ENCODE measurements at regions not wholly inside any gene's neighbourhood (a gene's known extent, or its start where the extent isn't known, plus 50 kb on each side); places are given as distances from the start of the nearest gene placed in this dataset.
"Not testable (repeated sequence)": the region's sequence is repeated elsewhere in the genome, so short reads cannot be mapped to it uniquely, and the experiment has no call there.

- no peak overlapping the region for H3K27ac ChIP-seq (ENCODE audit: low read depth in 1 of 2, low read length in 1 of 2)
- WGBS = 90% methylated on average over 2 of the region's 2 CpGs
- no peak overlapping the region for H3K4me3 ChIP-seq (ENCODE audit: low read length in 2 of 2)
- H3K9me3 ChIP-seq (ENCODE audit: control insufficient read depth in 2 of 2, insufficient read depth in 1 of 2, low read length in 1 of 2) = no peaks in the 10 kb centered on the region
- DNase-seq (ENCODE audit: low read depth in 6 of 9, low spot score in 9 of 9) = no peak
- H3K4me1 ChIP-seq (ENCODE audit: control insufficient read depth in 2 of 2, insufficient read depth in 2 of 2, low read length in 2 of 2) = no peaks in the 10 kb centered on the region
- H3K36me3 ChIP-seq (ENCODE audit: control insufficient read depth in 2 of 2, insufficient read depth in 2 of 2, low read length in 1 of 2) = no peaks in the 10 kb centered on the region
- no peaks in the 10 kb centered on the region for H3K27me3 ChIP-seq (ENCODE audit: control insufficient read depth in 2 of 2, insufficient read depth in 1 of 2, low read length in 1 of 2)
Measured at GRCh38 chrY:7793989-7794388, 882.4 kb upstream of the AMELY start.

- Histone ChIP-seq H3K4me3 (ENCODE audit: low read length in 2 of 2) (no peak overlapping the region), H3K36me3 (ENCODE audit: control insufficient read depth in 2 of 2, insufficient read depth in 2 of 2, low read length in 1 of 2) (no peaks in the 10 kb centered on the region), H3K27ac (ENCODE audit: low read depth in 1 of 2, low read length in 1 of 2) (no peak overlapping the region), H3K4me1 (ENCODE audit: control insufficient read depth in 2 of 2, insufficient read depth in 2 of 2, low read length in 2 of 2) (no peaks in the 10 kb centered on the region), H3K27me3 (ENCODE audit: control insufficient read depth in 2 of 2, insufficient read depth in 1 of 2, low read length in 1 of 2) (no peaks in the 10 kb centered on the region), H3K9me3 (ENCODE audit: control insufficient read depth in 2 of 2, insufficient read depth in 1 of 2, low read length in 1 of 2) (no peaks in the 10 kb centered on the region)
- WGBS = 53% methylated on average over 2 of the region's 2 CpGs
- no peak for DNase-seq (ENCODE audit: low read depth in 6 of 9, low spot score in 9 of 9)
Measured at GRCh38 chrY:7792431-7792830, 880.9 kb upstream of the AMELY start.

DNA sequence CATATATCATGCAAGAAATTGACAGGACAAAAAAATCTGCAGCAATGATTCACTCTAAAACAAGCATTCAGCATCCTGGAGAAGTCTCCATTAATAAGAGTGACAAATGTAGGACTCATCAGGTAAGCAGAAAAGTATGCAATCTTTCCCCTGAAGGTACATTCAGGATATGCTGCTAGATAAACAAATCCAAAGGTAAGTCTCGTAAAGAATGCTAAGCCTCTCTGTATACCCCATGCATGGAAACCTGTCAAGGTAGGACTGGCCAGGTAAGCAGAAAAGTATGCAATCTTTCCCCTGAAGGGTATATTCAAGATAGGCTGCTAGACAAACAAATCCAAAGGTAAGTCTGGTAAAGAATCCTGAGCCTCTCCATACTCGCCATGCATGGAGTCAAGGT lies 869.9 kb upstream of the AMELY start:
- no peaks in the 10 kb centered on the region for H3K4me1 ChIP-seq (ENCODE audit: control insufficient read depth in 2 of 2, insufficient read depth in 2 of 2, low read length in 2 of 2)
- H3K9me3 ChIP-seq (ENCODE audit: control insufficient read depth in 2 of 2, insufficient read depth in 1 of 2, low read length in 1 of 2) = no peaks in the 10 kb centered on the region
- no peak overlapping the region for H3K27ac ChIP-seq (ENCODE audit: low read depth in 1 of 2, low read length in 1 of 2)
- no peaks in the 10 kb centered on the region for H3K27me3 ChIP-seq (ENCODE audit: control insufficient read depth in 2 of 2, insufficient read depth in 1 of 2, low read length in 1 of 2)
- H3K36me3 ChIP-seq (ENCODE audit: control insufficient read depth in 2 of 2, insufficient read depth in 2 of 2, low read length in 1 of 2) = no peaks in the 10 kb centered on the region
- DNase-seq (ENCODE audit: low read depth in 6 of 9, low spot score in 9 of 9) = no peak
- no peak overlapping the region for H3K4me3 ChIP-seq (ENCODE audit: low read length in 2 of 2)
- 95% methylated on average over 2 of the region's 2 CpGs for WGBS

- not testable (repeated sequence) for H3K36me3 ChIP-seq (ENCODE audit: control insufficient read depth in 2 of 2, insufficient read depth in 2 of 2, low read length in 1 of 2); H3K27ac ChIP-seq (ENCODE audit: low read depth in 1 of 2, low read length in 1 of 2); H3K4me3 ChIP-seq (ENCODE audit: low read length in 2 of 2); H3K4me1 ChIP-seq (ENCODE audit: control insufficient read depth in 2 of 2, insufficient read depth in 2 of 2, low read length in 2 of 2); H3K9me3 ChIP-seq (ENCODE audit: control insufficient read depth in 2 of 2, insufficient read depth in 1 of 2, low read length in 1 of 2); H3K27me3 ChIP-seq (ENCODE audit: control insufficient read depth in 2 of 2, insufficient read depth in 1 of 2, low read length in 1 of 2); DNase-seq (ENCODE audit: low read depth in 6 of 9, low spot score in 9 of 9)
- 90% methylated on average over 2 of the region's 2 CpGs for WGBS
Measured at GRCh38 chrY:7775436-7775835, 863.9 kb upstream of the AMELY start.

DNA sequence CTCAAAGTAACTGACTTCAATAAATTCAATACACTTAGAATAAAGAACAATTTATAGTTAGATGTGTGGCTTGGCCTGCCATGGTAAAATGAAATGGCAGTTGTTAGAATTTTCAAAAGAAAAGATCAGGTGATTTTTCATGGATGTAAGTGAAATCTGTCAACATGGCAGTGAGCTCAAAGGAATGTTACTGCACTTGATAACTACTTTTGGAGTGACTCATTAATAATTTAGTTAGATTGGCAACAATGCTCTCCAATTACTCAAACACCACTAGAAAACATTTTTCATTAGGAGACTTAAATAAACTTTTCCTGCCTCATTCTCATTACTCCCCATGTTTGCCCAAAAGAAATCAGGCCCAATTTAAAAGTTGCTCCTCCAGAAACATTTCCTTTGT lies 860.2 kb upstream of the AMELY start:
- Histone ChIP-seq H3K27ac (ENCODE audit: low read depth in 1 of 2, low read length in 1 of 2) (no peak overlapping the region), H3K36me3 (ENCODE audit: control insufficient read depth in 2 of 2, insufficient read depth in 2 of 2, low read length in 1 of 2) (no peaks in the 10 kb centered on the region), H3K9me3 (ENCODE audit: control insufficient read depth in 2 of 2, insufficient read depth in 1 of 2, low read length in 1 of 2) (no peaks in the 10 kb centered on the region), H3K27me3 (ENCODE audit: control insufficient read depth in 2 of 2, insufficient read depth in 1 of 2, low read length in 1 of 2) (no peaks in the 10 kb centered on the region), H3K4me3 (ENCODE audit: low read length in 2 of 2) (no peak overlapping the region), H3K4me1 (ENCODE audit: control insufficient read depth in 2 of 2, insufficient read depth in 2 of 2, low read length in 2 of 2) (no peaks in the 10 kb centered on the region)
- DNase-seq (ENCODE audit: low read depth in 6 of 9, low spot score in 9 of 9) = no peak

- DNase-seq (ENCODE audit: low read depth in 6 of 9, low spot score in 9 of 9) = no peak
- H3K27ac ChIP-seq (ENCODE audit: low read depth in 1 of 2, low read length in 1 of 2) = no peak overlapping the region
- WGBS = 100% methylated on average over 1 of the region's 1 CpG
- no peak overlapping the region for H3K4me3 ChIP-seq (ENCODE audit: low read length in 2 of 2)
- no peaks in the 10 kb centered on the region for H3K4me1 ChIP-seq (ENCODE audit: control insufficient read depth in 2 of 2, insufficient read depth in 2 of 2, low read length in 2 of 2)
- no peaks in the 10 kb centered on the region for H3K9me3 ChIP-seq (ENCODE audit: control insufficient read depth in 2 of 2, insufficient read depth in 1 of 2, low read length in 1 of 2)
- no peaks in the 10 kb centered on the region for H3K36me3 ChIP-seq (ENCODE audit: control insufficient read depth in 2 of 2, insufficient read depth in 2 of 2, low read length in 1 of 2)
- H3K27me3 ChIP-seq (ENCODE audit: control insufficient read depth in 2 of 2, insufficient read depth in 1 of 2, low read length in 1 of 2) = no peaks in the 10 kb centered on the region
Measured at GRCh38 chrY:7769790-7770375, 858.3 kb upstream of the AMELY start.

GRCh38 chrY:7768901-7769300 lies 857.3 kb upstream of the AMELY start:
- DNase-seq (ENCODE audit: low read depth in 6 of 9, low spot score in 9 of 9) = no peak
- Histone ChIP-seq H3K4me1 (ENCODE audit: control insufficient read depth in 2 of 2, insufficient read depth in 2 of 2, low read length in 2 of 2) (no peaks in the 10 kb centered on the region), H3K36me3 (ENCODE audit: control insufficient read depth in 2 of 2, insufficient read depth in 2 of 2, low read length in 1 of 2) (no peaks in the 10 kb centered on the region), H3K4me3 (ENCODE audit: low read length in 2 of 2) (no peak overlapping the region), H3K9me3 (ENCODE audit: control insufficient read depth in 2 of 2, insufficient read depth in 1 of 2, low read length in 1 of 2) (no peaks in the 10 kb centered on the region), H3K27me3 (ENCODE audit: control insufficient read depth in 2 of 2, insufficient read depth in 1 of 2, low read length in 1 of 2) (no peaks in the 10 kb centered on the region), H3K27ac (ENCODE audit: low read depth in 1 of 2, low read length in 1 of 2) (no peak overlapping the region)
- 86% methylated on average over 1 of the region's 1 CpG for WGBS

- Histone ChIP-seq H3K9me3 (ENCODE audit: control insufficient read depth in 2 of 2, insufficient read depth in 1 of 2, low read length in 1 of 2) (no peaks in the 10 kb centered on the region), H3K27ac (ENCODE audit: low read depth in 1 of 2, low read length in 1 of 2) (no peak overlapping the region), H3K4me1 (ENCODE audit: control insufficient read depth in 2 of 2, insufficient read depth in 2 of 2, low read length in 2 of 2) (no peaks in the 10 kb centered on the region), H3K36me3 (ENCODE audit: control insufficient read depth in 2 of 2, insufficient read depth in 2 of 2, low read length in 1 of 2) (no peaks in the 10 kb centered on the region), H3K4me3 (ENCODE audit: low read length in 2 of 2) (no peak overlapping the region), H3K27me3 (ENCODE audit: control insufficient read depth in 2 of 2, insufficient read depth in 1 of 2, low read length in 1 of 2) (no peaks in the 10 kb centered on the region)
- 85% methylated on average over 2 of the region's 2 CpGs for WGBS
- DNase-seq (ENCODE audit: low read depth in 6 of 9, low spot score in 9 of 9) = no peak
Measured at GRCh38 chrY:7753711-7754110, 842.2 kb upstream of the AMELY start.

DNA sequence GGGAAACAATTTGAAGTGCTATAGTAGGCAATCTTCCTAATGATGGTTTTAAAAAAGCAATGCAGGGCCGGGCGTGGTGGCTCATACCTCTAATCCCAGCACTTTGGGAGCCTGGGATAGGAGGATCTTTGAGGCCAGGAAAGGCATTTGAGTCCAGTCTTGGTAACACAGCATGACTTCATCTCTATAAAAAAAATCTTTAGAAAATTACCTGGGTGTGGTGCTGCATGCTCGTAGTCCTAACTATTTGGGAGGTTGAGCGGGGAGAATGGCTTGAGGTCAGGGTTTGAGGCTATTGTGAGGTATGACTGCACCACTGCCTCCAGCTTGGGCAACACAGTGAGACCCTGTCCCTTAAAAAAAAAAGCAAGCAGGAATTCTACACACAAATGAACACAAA lies 835.2 kb upstream of the AMELY start:
- H3K27ac ChIP-seq (ENCODE audit: low read depth in 1 of 2, low read length in 1 of 2) = no peak overlapping the region
- H3K27me3 ChIP-seq (ENCODE audit: control insufficient read depth in 2 of 2, insufficient read depth in 1 of 2, low read length in 1 of 2) = no peaks in the 10 kb centered on the region
- H3K9me3 ChIP-seq (ENCODE audit: control insufficient read depth in 2 of 2, insufficient read depth in 1 of 2, low read length in 1 of 2) = no peaks in the 10 kb centered on the region
- no peaks in the 10 kb centered on the region for H3K36me3 ChIP-seq (ENCODE audit: control insufficient read depth in 2 of 2, insufficient read depth in 2 of 2, low read length in 1 of 2)
- no peak overlapping the region for H3K4me3 ChIP-seq (ENCODE audit: low read length in 2 of 2)
- DNase-seq (ENCODE audit: low read depth in 6 of 9, low spot score in 9 of 9) = no peak
- no peaks in the 10 kb centered on the region for H3K4me1 ChIP-seq (ENCODE audit: control insufficient read depth in 2 of 2, insufficient read depth in 2 of 2, low read length in 2 of 2)
- WGBS = 93% methylated on average over 4 of the region's 4 CpGs

DNA sequence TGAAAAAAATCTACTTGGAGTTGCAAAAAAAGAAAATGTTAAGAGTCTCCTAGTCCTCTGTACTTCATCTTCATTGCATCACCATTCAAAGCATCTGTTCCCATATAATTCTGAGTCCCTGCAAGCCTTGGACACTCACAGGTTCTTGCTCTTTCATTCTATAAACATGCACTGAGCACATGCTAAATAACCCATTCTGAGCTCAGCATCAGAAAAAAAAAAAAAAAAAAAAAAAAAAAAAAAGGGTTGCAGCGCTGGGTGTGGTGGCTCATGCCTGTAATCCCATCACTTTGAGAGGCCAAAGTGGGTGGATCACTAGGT lies 834.0 kb upstream of the AMELY start:
- no peaks in the 10 kb centered on the region for H3K4me1 ChIP-seq (ENCODE audit: control insufficient read depth in 2 of 2, insufficient read depth in 2 of 2, low read length in 2 of 2)

More for the DNA sequence above, 834.0 kb upstream of the AMELY start:
- DNase-seq (ENCODE audit: low read depth in 6 of 9, low spot score in 9 of 9) = no peak
- Histone ChIP-seq H3K9me3 (ENCODE audit: control insufficient read depth in 2 of 2, insufficient read depth in 1 of 2, low read length in 1 of 2) (no peaks in the 10 kb centered on the region), H3K36me3 (ENCODE audit: control insufficient read depth in 2 of 2, insufficient read depth in 2 of 2, low read length in 1 of 2) (no peaks in the 10 kb centered on the region), H3K4me3 (ENCODE audit: low read length in 2 of 2) (no peak overlapping the region), H3K27ac (ENCODE audit: low read depth in 1 of 2, low read length in 1 of 2) (no peak overlapping the region), H3K27me3 (ENCODE audit: control insufficient read depth in 2 of 2, insufficient read depth in 1 of 2, low read length in 1 of 2) (no peaks in the 10 kb centered on the region)
- 100% methylated on average over 1 of the region's 1 CpG for WGBS
